Thyroid gland (tissue), 4 donors: ENCODE measurements at regions not wholly inside any gene's neighbourhood (a gene's known extent, or its start where the extent isn't known, plus 50 kb on each side); places are given as distances from the start of the nearest gene placed in this dataset.

ENCODE experiments used
- POLR2A ChIP-seq, 2 donors: fragments of 450-650 bp; IDR thresholded peaks; one replicate each; pipeline ENCODE4 v1.6.1; 2017; ENCODE audit warnings: antibody characterized with exemption in 2 of 2, mild to moderate bottlenecking in 2 of 2, moderate library complexity in 1 of 2
- TF ChIP-seq, protein P1 (sequence below), 6 experiments: fragments of 200-600 bp in 3 of 6; fragments of 450-650 bp in 3 of 6; sonication (generic) in 3 of 6; IDR thresholded peaks; one replicate each; pipeline ENCODE4 v1.5.1; 2016 to 2019; ENCODE audit warnings: antibody characterized with exemption in 6 of 6, mild to moderate bottlenecking in 2 of 6, inconsistent platforms in 1 of 6, moderate library complexity in 1 of 6

DNA sequence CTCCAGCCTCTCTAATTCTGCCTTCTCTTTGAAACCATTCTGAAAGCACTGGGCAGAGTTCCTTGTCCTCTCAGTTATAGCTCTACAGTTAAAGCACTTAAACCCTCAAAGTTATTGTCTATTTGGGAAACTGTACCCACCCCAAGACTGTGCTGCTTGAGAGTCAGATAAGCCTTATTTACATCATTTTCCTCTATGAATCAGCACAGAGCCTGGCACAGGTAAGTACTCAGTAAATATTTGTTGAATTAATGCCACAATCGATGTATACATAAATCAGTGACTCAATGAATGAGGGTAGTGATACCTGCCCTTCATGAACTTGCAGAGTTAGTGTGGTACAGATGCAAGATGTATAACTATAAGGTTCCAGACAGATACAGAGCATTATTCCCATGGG is 549.4 kb upstream of the KLF4 start:
- TF ChIP-seq, protein P1, sequence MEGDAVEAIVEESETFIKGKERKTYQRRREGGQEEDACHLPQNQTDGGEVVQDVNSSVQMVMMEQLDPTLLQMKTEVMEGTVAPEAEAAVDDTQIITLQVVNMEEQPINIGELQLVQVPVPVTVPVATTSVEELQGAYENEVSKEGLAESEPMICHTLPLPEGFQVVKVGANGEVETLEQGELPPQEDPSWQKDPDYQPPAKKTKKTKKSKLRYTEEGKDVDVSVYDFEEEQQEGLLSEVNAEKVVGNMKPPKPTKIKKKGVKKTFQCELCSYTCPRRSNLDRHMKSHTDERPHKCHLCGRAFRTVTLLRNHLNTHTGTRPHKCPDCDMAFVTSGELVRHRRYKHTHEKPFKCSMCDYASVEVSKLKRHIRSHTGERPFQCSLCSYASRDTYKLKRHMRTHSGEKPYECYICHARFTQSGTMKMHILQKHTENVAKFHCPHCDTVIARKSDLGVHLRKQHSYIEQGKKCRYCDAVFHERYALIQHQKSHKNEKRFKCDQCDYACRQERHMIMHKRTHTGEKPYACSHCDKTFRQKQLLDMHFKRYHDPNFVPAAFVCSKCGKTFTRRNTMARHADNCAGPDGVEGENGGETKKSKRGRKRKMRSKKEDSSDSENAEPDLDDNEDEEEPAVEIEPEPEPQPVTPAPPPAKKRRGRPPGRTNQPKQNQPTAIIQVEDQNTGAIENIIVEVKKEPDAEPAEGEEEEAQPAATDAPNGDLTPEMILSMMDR (IDR thresholded peaks at IDR 0.05) = no peak
- no peak for TF ChIP-seq POLR2A (IDR thresholded peaks at IDR 0.05)
